Suprapubic skin (tissue), 3 donors: ENCODE measurements at regions not wholly inside any gene's neighbourhood (a gene's known extent, or its start where the extent isn't known, plus 50 kb on each side); places are given as distances from the start of the nearest gene placed in this dataset.

Source experiments
- CTCF ChIP-seq, 2 donors: fragments of 200-600 bp in 1 of 2; fragments of 450-650 bp in 1 of 2; sonication (generic) in 1 of 2; IDR thresholded peaks; one replicate each; pipeline ENCODE4 v1.5.1; 2016 to 2019; ENCODE audit warnings: antibody characterized with exemption in 2 of 2, mild to moderate bottlenecking in 1 of 2, moderate library complexity in 1 of 2
- POLR2A ChIP-seq, 2 donors: fragments of 450-650 bp; IDR thresholded peaks; one replicate each; pipeline ENCODE4 v1.6.1; 2017; ENCODE audit warnings: antibody characterized with exemption in 2 of 2, mild to moderate bottlenecking in 2 of 2, moderate library complexity in 2 of 2

- no peak for TF ChIP-seq POLR2A (IDR thresholded peaks at IDR 0.05)
- no peak for TF ChIP-seq CTCF (IDR thresholded peaks at IDR 0.05)
These were observed 497.1 kb upstream of the RBFOX1 start for GRCh38 chr16:6835516-6835915.
